H1 (cell line): ENCODE measurements at regions not wholly inside any gene's neighbourhood (a gene's known extent, or its start where the extent isn't known, plus 50 kb on each side); places are given as distances from the start of the nearest gene placed in this dataset.

Experiments used
- CTCF ChIA-PET: fragments of 300-600 bp; sonication (Branson Sonifier 250); formaldehyde crosslinking; loops from one replicate; lab custom pipeline; 2021; ENCODE audit not compliant: partially characterized antibody; lab: Charles Lee
- POLR2A ChIA-PET: fragments of 300-600 bp; sonication (Branson Sonifier 250); formaldehyde crosslinking; loops from one replicate; lab custom pipeline; 2021; ENCODE audit warnings: inconsistent platforms; ENCODE audit not compliant: partially characterized antibody; lab: Charles Lee
- DNase-seq, 2 experiments: peaks; one replicate each; pipeline versions ENCODE4 v3.0.0 to v3.0.0-alpha.2; 2010 to 2022; ENCODE audit warnings: low spot score in 2 of 2, low read depth in 1 of 2, mixed read lengths in 1 of 2
- FAIRE-seq: peaks from 2 replicates; lab custom pipeline; 2011; peaks lifted over from hg19 to GRCh38; lab: Jason Lieb, UNC
- H2AFZ ChIP-seq: 2 replicates; pipeline ENCODE4 v1.8.1; 2012; ENCODE audit warnings: low read length, inconsistent platforms
- H2AK5ac ChIP-seq: 2 replicates; pipeline ENCODE4 v1.6.1; 2013; ENCODE audit warnings: low read depth, low read length
- H2BK120ac ChIP-seq: replicated peaks from 2 replicates; pipeline ENCODE3; 2013; ENCODE audit warnings: low read depth, low read length, inconsistent platforms
- H2BK12ac ChIP-seq: 2 replicates; pipeline ENCODE4 v1.6.1; 2013; ENCODE audit warnings: low read depth, low read length
- H2BK15ac ChIP-seq: 2 replicates; pipeline ENCODE4 v1.6.1; 2013; ENCODE audit warnings: low read length
- H2BK20ac ChIP-seq: 2 replicates; pipeline ENCODE4 v1.6.1; 2013; ENCODE audit warnings: low read length
- H2BK5ac ChIP-seq: 2 replicates; pipeline ENCODE4 v1.6.1; 2013; ENCODE audit warnings: low read depth, low read length
- H3K14ac ChIP-seq: 2 replicates; pipeline ENCODE4 v1.6.1; 2013; ENCODE audit warnings: inconsistent platforms; ENCODE audit not compliant: insufficient read length
- H3K18ac ChIP-seq: 2 replicates; pipeline ENCODE4 v1.6.1; 2013; ENCODE audit warnings: low read length; ENCODE audit errors: extremely low read depth
- H3K23ac ChIP-seq: 2 replicates; pipeline ENCODE4 v1.6.1; 2013; ENCODE audit warnings: inconsistent platforms; ENCODE audit not compliant: insufficient read length
- H3K23me2 ChIP-seq: 2 replicates; pipeline ENCODE4 v1.6.1; 2013; ENCODE audit warnings: low read depth, low read length
- H3K27ac ChIP-seq: 2 replicates; pipeline ENCODE4 v1.6.1; 2011; ENCODE audit warnings: low read depth, low read length, inconsistent platforms
- H3K27me3 ChIP-seq, 4 experiments: replicated peaks in 1 of 4; 1 replicate in 1 of 4; 2 replicates in 3 of 4; pipeline versions ENCODE4 v1.6.1 to v1.8.1; 2011 to 2013; ENCODE audit warnings: low read length in 3 of 4, mild to moderate bottlenecking in 3 of 4, inconsistent platforms in 2 of 4, mixed read lengths in 2 of 4, moderate library complexity in 1 of 4; ENCODE audit not compliant: control insufficient read depth in 3 of 4, insufficient read depth in 3 of 4; ENCODE audit errors: extremely low read depth in 1 of 4
- H3K36me3 ChIP-seq, 4 experiments: 2 replicates each; pipeline versions ENCODE4 v1.6.1 to v1.8.1; 2011 to 2013; ENCODE audit warnings: mild to moderate bottlenecking in 4 of 4, low read length in 3 of 4, moderate library complexity in 2 of 4, control low read depth in 1 of 4, inconsistent platforms in 1 of 4; ENCODE audit not compliant: insufficient read depth in 4 of 4, control insufficient read depth in 2 of 4
- H3K4ac ChIP-seq: replicated peaks from 2 replicates; pipeline ENCODE3; 2013; ENCODE audit warnings: low read length, low read depth, mixed read lengths, inconsistent platforms; ENCODE audit not compliant: insufficient read length
- H3K4me1 ChIP-seq, 4 experiments: replicated peaks in 1 of 4; 1 replicate in 1 of 4; 2 replicates in 3 of 4; pipeline versions ENCODE4 v1.6.1 to v1.8.1; 2011 to 2013; ENCODE audit warnings: low read length in 3 of 4, inconsistent platforms in 2 of 4, mixed read lengths in 1 of 4; ENCODE audit not compliant: insufficient read depth in 4 of 4, control insufficient read depth in 3 of 4
- H3K4me2 ChIP-seq, 2 experiments: 2 replicates each; pipeline versions ENCODE4 v1.6.1 to v1.8.1; 2011 to 2013; ENCODE audit warnings: low read depth in 2 of 2, low read length in 2 of 2, control low read depth in 1 of 2, inconsistent platforms in 1 of 2, mild to moderate bottlenecking in 1 of 2; ENCODE audit not compliant: insufficient read depth in 1 of 2
- H3K4me3 ChIP-seq, 4 experiments: fragments of 200-600, 300-600 bp in 1 of 4; sonication (generic), shearing (Covaris generic), sonication (Bioruptor Twin) in 1 of 4; 2 replicates each; pipeline versions ENCODE4 v1.5.1 to v1.8.1; 2011 to 2016; ENCODE audit warnings: low read length in 4 of 4, low read depth in 3 of 4, control low read depth in 2 of 4, inconsistent platforms in 2 of 4, mild to moderate bottlenecking in 2 of 4, mixed read lengths in 1 of 4, moderate library complexity in 1 of 4; ENCODE audit not compliant: insufficient read depth in 2 of 4; ENCODE audit errors: extremely low read depth in 1 of 4
- H3K56ac ChIP-seq: replicated peaks from 2 replicates; pipeline ENCODE3; 2013; ENCODE audit warnings: low read depth, mild to moderate bottlenecking, mixed read lengths, low read length, inconsistent platforms; ENCODE audit not compliant: insufficient read length
- H3K79me1 ChIP-seq: 2 replicates; pipeline ENCODE4 v1.6.1; 2013; ENCODE audit warnings: low read depth, low read length, control low read depth
- H3K79me2 ChIP-seq, 2 experiments: 2 replicates each; pipeline versions ENCODE4 v1.6.1 to v1.8.1; 2012 to 2013; ENCODE audit warnings: low read length in 2 of 2, mild to moderate bottlenecking in 2 of 2, inconsistent platforms in 1 of 2; ENCODE audit not compliant: insufficient read depth in 2 of 2, control insufficient read depth in 1 of 2
- H3K9ac ChIP-seq, 4 experiments: replicated peaks in 1 of 4; 1 replicate in 1 of 4; 2 replicates in 3 of 4; pipeline versions ENCODE4 v1.6.1 to v1.8.1; 2011 to 2013; ENCODE audit warnings: low read depth in 3 of 4, low read length in 3 of 4, control low read depth in 2 of 4, mild to moderate bottlenecking in 2 of 4, moderate library complexity in 2 of 4, inconsistent platforms in 1 of 4; ENCODE audit errors: extremely low read depth in 1 of 4
- H3K9me3 ChIP-seq, 2 experiments: 2 replicates each; pipeline versions ENCODE4 v1.6.1 to v1.8.1; 2012 to 2013; ENCODE audit warnings: mild to moderate bottlenecking in 2 of 2, moderate library complexity in 2 of 2, control low read depth in 1 of 2, inconsistent platforms in 1 of 2, low read depth in 1 of 2, low read length in 1 of 2, mixed read lengths in 1 of 2; ENCODE audit not compliant: insufficient read depth in 2 of 2
- H4K20me1 ChIP-seq, 2 experiments: replicated peaks in 1 of 2; 2 replicates each; pipeline versions ENCODE3 to v1.8.1; 2011 to 2013; ENCODE audit warnings: inconsistent platforms in 2 of 2, low read length in 2 of 2, mild to moderate bottlenecking in 1 of 2; ENCODE audit not compliant: insufficient read depth in 2 of 2, control insufficient read depth in 1 of 2
- H4K5ac ChIP-seq: 2 replicates; pipeline ENCODE4 v1.6.1; 2013; ENCODE audit warnings: low read length, low read depth, mixed read lengths, inconsistent platforms; ENCODE audit not compliant: insufficient read length
- H4K8ac ChIP-seq: 2 replicates; pipeline ENCODE4 v1.8.0; 2013; ENCODE audit warnings: mild to moderate bottlenecking, moderate library complexity, low read length, inconsistent platforms; ENCODE audit not compliant: insufficient read depth; ENCODE audit errors: extremely low read depth
- H4K91ac ChIP-seq: replicated peaks from 2 replicates; pipeline ENCODE3; 2013; ENCODE audit warnings: low read length, mixed read lengths, inconsistent platforms; ENCODE audit not compliant: insufficient read length
- BCL11A ChIP-seq, 2 experiments: IDR thresholded peaks; one replicate each; pipeline ENCODE4 v1.6.1; 2011; ENCODE audit warnings: low read depth in 2 of 2, low read length in 2 of 2, mild to moderate bottlenecking in 2 of 2
- JUN ChIP-seq: IDR thresholded peaks from 2 replicates; pipeline ENCODE4 v1.6.1; 2011; ENCODE audit warnings: low read depth, mild to moderate bottlenecking, improper control_type of control experiment, low read length
- MAX ChIP-seq: IDR thresholded peaks from 2 replicates; pipeline ENCODE4 v1.6.1; 2012; ENCODE audit warnings: inconsistent platforms
- SIRT6 ChIP-seq: IDR thresholded peaks from one replicate; pipeline ENCODE4 v1.7.1; 2012; ENCODE audit warnings: low read length, inconsistent platforms
- SIX5 ChIP-seq: IDR thresholded peaks from 2 replicates; pipeline ENCODE4 v1.6.1; 2011; ENCODE audit warnings: mild to moderate bottlenecking, low read depth, low read length
- SRF ChIP-seq: IDR thresholded peaks from 2 replicates; pipeline ENCODE4 v1.6.1; 2011; ENCODE audit warnings: mild to moderate bottlenecking, low read depth, low read length, moderate library complexity
- WGBS, 2 experiments: shearing (Covaris generic) in 1 of 2; methylation state at CpG; one replicate each; pipeline versions ENCODE4 v1.1.6 to v1.1.7; 2013 to 2015; ENCODE audit warnings: low lambda C conversion rate in 2 of 2, mixed read lengths in 2 of 2, inconsistent platforms in 1 of 2, low coverage in 1 of 2, missing lambda C conversion rate in 1 of 2; ENCODE audit not compliant: insufficient replicate concordance in 2 of 2, insufficient coverage in 1 of 2, insufficient read length in 1 of 2; ENCODE audit errors: extremely low coverage in 1 of 2, missing lambda C conversion rate in 1 of 2; 5-methylcytosine and 5-hydroxymethylcytosine counted together
- TF ChIP-seq, protein P1 (sequence below), 3 experiments: IDR thresholded peaks; 1 replicate in 2 of 3; 2 replicates in 1 of 3; pipeline versions ENCODE4 v1.5.1 to v1.6.1; 2011; ENCODE audit warnings: low read length in 3 of 3, mild to moderate bottlenecking in 3 of 3, inconsistent platforms in 2 of 3, low read depth in 1 of 3, moderate library complexity in 1 of 3; ENCODE audit not compliant: insufficient read depth in 1 of 3; ENCODE audit errors: control extremely low read depth in 1 of 3

GRCh38 chrX:15072880-15073279 lies 197.0 kb downstream of the ASB9 start:
- Histone ChIP-seq H3K4me1 (no peaks in the 10 kb centered on the region), H4K8ac (no peak overlapping the region), H3K4me2 (no peak overlapping the region), H4K20me1 (no peaks in the 10 kb centered on the region), H3K79me1 (no peaks in the 10 kb centered on the region), H3K9me3 (no peaks in the 10 kb centered on the region), H3K23me2 (no peaks in the 10 kb centered on the region), H3K56ac (no peak overlapping the region), H3K18ac (no peak overlapping the region), H4K91ac (no peak overlapping the region), H3K36me3 (no peaks in the 10 kb centered on the region), H2BK12ac (no peak overlapping the region), H3K27ac (no peak overlapping the region), H3K4ac (no peak overlapping the region), H2AK5ac (no peak overlapping the region), H3K14ac (no peak overlapping the region), H3K27me3 (no peaks in the 10 kb centered on the region), H4K5ac (no peak overlapping the region), H3K9ac (no peak overlapping the region), H2BK20ac (no peak overlapping the region), H2AFZ (no peak overlapping the region), H3K79me2 (no peaks in the 10 kb centered on the region), H3K4me3 (no peak overlapping the region), H2BK120ac (no peak overlapping the region), H2BK5ac (no peak overlapping the region), H3K23ac (no peak overlapping the region), H2BK15ac (no peak overlapping the region)
- ChIA-PET POLR2A (no interaction called here), CTCF (no interaction called here)
- no peak for FAIRE-seq
- 86% methylated on average over 3 of the region's 3 CpGs; no CpG with 5 or more reads in 1 of the 2 experiments for WGBS, 2 experiments
- no peak for TF ChIP-seq BCL11A (IDR thresholded peaks at IDR 0.05; ENCODE audit: low read depth in 2 of 2, low read length in 2 of 2)
- no peak for TF ChIP-seq MAX
- TF ChIP-seq, protein P1, sequence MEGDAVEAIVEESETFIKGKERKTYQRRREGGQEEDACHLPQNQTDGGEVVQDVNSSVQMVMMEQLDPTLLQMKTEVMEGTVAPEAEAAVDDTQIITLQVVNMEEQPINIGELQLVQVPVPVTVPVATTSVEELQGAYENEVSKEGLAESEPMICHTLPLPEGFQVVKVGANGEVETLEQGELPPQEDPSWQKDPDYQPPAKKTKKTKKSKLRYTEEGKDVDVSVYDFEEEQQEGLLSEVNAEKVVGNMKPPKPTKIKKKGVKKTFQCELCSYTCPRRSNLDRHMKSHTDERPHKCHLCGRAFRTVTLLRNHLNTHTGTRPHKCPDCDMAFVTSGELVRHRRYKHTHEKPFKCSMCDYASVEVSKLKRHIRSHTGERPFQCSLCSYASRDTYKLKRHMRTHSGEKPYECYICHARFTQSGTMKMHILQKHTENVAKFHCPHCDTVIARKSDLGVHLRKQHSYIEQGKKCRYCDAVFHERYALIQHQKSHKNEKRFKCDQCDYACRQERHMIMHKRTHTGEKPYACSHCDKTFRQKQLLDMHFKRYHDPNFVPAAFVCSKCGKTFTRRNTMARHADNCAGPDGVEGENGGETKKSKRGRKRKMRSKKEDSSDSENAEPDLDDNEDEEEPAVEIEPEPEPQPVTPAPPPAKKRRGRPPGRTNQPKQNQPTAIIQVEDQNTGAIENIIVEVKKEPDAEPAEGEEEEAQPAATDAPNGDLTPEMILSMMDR (IDR thresholded peaks at IDR 0.05; ENCODE audit: control extremely low read depth in 1 of 3, insufficient read depth in 1 of 3, low read depth in 1 of 3, low read length in 3 of 3): no peak
- TF ChIP-seq SRF: no peak
- no peak for TF ChIP-seq SIRT6
- no peak for TF ChIP-seq JUN
- no peak for TF ChIP-seq SIX5
- DNase-seq: no peak
